ENCODE measurements at regions not wholly inside any gene's neighbourhood (a gene's known extent, or its start where the extent isn't known, plus 50 kb on each side); places are given as distances from the start of the nearest gene placed in this dataset.

- no peak for TF ChIP-seq ZNF274 (IDR thresholded peaks at IDR 0.05; ENCODE audit: low read depth, low read length)
- no peak for TF ChIP-seq YY1 (IDR thresholded peaks at IDR 0.05; ENCODE audit: insufficient read depth, insufficient read length)
Observed at GRCh38 chr11:25943031-25943430, 388.9 kb upstream of the ANO3 start.

Data from NT2/D1 (cell line).